Superior temporal gyrus (tissue), 1 donor: ENCODE measurements at regions not wholly inside any gene's neighbourhood (a gene's known extent, or its start where the extent isn't known, plus 50 kb on each side); places are given as distances from the start of the nearest gene placed in this dataset.
"Not testable (repeated sequence)": the region's sequence is repeated elsewhere in the genome, so short reads cannot be mapped to it uniquely, and the experiment has no call there.

Experiments
- DNase-seq: peaks from one replicate; pipeline ENCODE4 v3.0.0-alpha.2; 2016; ENCODE audit errors: extremely low spot score

GRCh38 chr5:104612005-104612404, 1049.4 kb upstream of the NUDT12 start:
- no peak for DNase-seq

- no peak for DNase-seq
Measured at GRCh38 chr5:104611135-104611767, 1048.7 kb upstream of the NUDT12 start.

- DNase-seq = no peak
Measured at GRCh38 chr5:104606258-104606829, 1043.8 kb upstream of the NUDT12 start.

GRCh38 chr5:104599726-104600125, 1037.1 kb upstream of the NUDT12 start:
- no peak for DNase-seq

GRCh38 chr5:104598285-104598684, 1035.7 kb upstream of the NUDT12 start:
- no peak for DNase-seq

- DNase-seq = no peak
Measured at GRCh38 chr5:104594850-104595249, 1032.3 kb upstream of the NUDT12 start.

- DNase-seq = no peak
Measured at GRCh38 chr5:104576677-104577076, 1014.1 kb upstream of the NUDT12 start.

GRCh38 chr5:104573949-104574709, 1011.5 kb upstream of the NUDT12 start:
- DNase-seq = peak; percentile 44

- DNase-seq = no peak
Measured at GRCh38 chr5:104569621-104570020, 1007.0 kb upstream of the NUDT12 start.

GRCh38 chr5:104564530-104564929, 1001.9 kb upstream of the NUDT12 start:
- no peak for DNase-seq

- DNase-seq = no peak
Measured at GRCh38 chr5:104556957-104557356, 994.4 kb upstream of the NUDT12 start.

- no peak for DNase-seq
Measured at GRCh38 chr5:104551628-104552027, 989.0 kb upstream of the NUDT12 start.

- DNase-seq = not testable (repeated sequence)
Measured at GRCh38 chr5:104546871-104547270, 984.3 kb upstream of the NUDT12 start.

- no peak for DNase-seq
Measured at GRCh38 chr5:104541141-104541785, 978.7 kb upstream of the NUDT12 start.

GRCh38 chr5:104540448-104540847, 977.9 kb upstream of the NUDT12 start:
- no peak for DNase-seq

- no peak for DNase-seq
Measured at GRCh38 chr5:104539618-104540350, 977.2 kb upstream of the NUDT12 start.

- no peak for DNase-seq
Measured at GRCh38 chr5:104538734-104539133, 976.1 kb upstream of the NUDT12 start.

GRCh38 chr5:104533498-104533897, 970.9 kb upstream of the NUDT12 start:
- DNase-seq = no peak

- DNase-seq = no peak
Measured at GRCh38 chr5:104526866-104527265, 964.3 kb upstream of the NUDT12 start.

GRCh38 chr5:104513640-104514072, 951.1 kb upstream of the NUDT12 start:
- DNase-seq = no peak

GRCh38 chr5:104513121-104513602, 950.6 kb upstream of the NUDT12 start:
- no peak for DNase-seq
